Renal cortical epithelial cell (primary cell): ENCODE measurements at regions not wholly inside any gene's neighbourhood (a gene's known extent, or its start where the extent isn't known, plus 50 kb on each side); places are given as distances from the start of the nearest gene placed in this dataset.

Experiments used
- DNase-seq: peaks from one replicate; pipeline ENCODE4 v3.0.0-alpha.2; 2011; ENCODE audit warnings: low read depth

GRCh38 chr1:67560580-67561255 is 124.3 kb upstream of the GADD45A start:
- no peak for DNase-seq

- DNase-seq = peak; percentile 82
Observed at GRCh38 chr1:67561704-67562113, 123.3 kb upstream of the GADD45A start.

GRCh38 chr1:67563684-67564083 is 121.3 kb upstream of the GADD45A start:
- DNase-seq = no peak

- no peak for DNase-seq
Observed at GRCh38 chr1:67564193-67564592, 120.8 kb upstream of the GADD45A start.

- no peak for DNase-seq
Observed at GRCh38 chr1:67566803-67567377, 118.1 kb upstream of the GADD45A start.

- peak; percentile 98 for DNase-seq
Observed at GRCh38 chr1:67570486-67571143, 114.4 kb upstream of the GADD45A start.

- no peak for DNase-seq
Observed at GRCh38 chr1:67571406-67571805, 113.6 kb upstream of the GADD45A start.

- DNase-seq = no peak
Observed at GRCh38 chr1:67571901-67572593, 113.0 kb upstream of the GADD45A start.

GRCh38 chr1:67572594-67573221 is 112.3 kb upstream of the GADD45A start:
- DNase-seq = no peak

- DNase-seq = no peak
Observed at GRCh38 chr1:67573311-67573872, 111.6 kb upstream of the GADD45A start.

- no peak for DNase-seq
Observed at GRCh38 chr1:67574221-67574620, 110.8 kb upstream of the GADD45A start.

GRCh38 chr1:67575861-67576260 is 109.1 kb upstream of the GADD45A start:
- DNase-seq = peak; percentile 67

- DNase-seq = no peak
Observed at GRCh38 chr1:67576474-67576873, 108.5 kb upstream of the GADD45A start.

- DNase-seq = no peak
Observed at GRCh38 chr1:67577646-67578045, 107.4 kb upstream of the GADD45A start.

GRCh38 chr1:67578397-67579020 is 106.5 kb upstream of the GADD45A start:
- DNase-seq = no peak

GRCh38 chr1:67579623-67580394 is 105.2 kb upstream of the GADD45A start:
- no peak for DNase-seq

GRCh38 chr1:67580691-67581403 is 104.2 kb upstream of the GADD45A start:
- no peak for DNase-seq

GRCh38 chr1:67582625-67583461 is 102.2 kb upstream of the GADD45A start:
- no peak for DNase-seq

GRCh38 chr1:67583462-67583950 is 101.5 kb upstream of the GADD45A start:
- no peak for DNase-seq
